ENCODE measurements at regions not wholly inside any gene's neighbourhood (a gene's known extent, or its start where the extent isn't known, plus 50 kb on each side); places are given as distances from the start of the nearest gene placed in this dataset.

GRCh38 chr2:790634-791245 is 113.5 kb upstream of the TMEM18 start:
- 43% methylated on average over 7 of the region's 7 CpGs for WGBS (ENCODE audit: low lambda C conversion rate)
- H3K79me2 ChIP-seq (ENCODE audit: insufficient read depth) = no peaks in the 10 kb centered on the region
- H3K9ac ChIP-seq = no peak overlapping the region
- H3K9me3 ChIP-seq = no peaks in the 10 kb centered on the region
- POLR2A ChIA-PET = no interaction called here
- TF ChIP-seq GABPA (IDR thresholded peaks at IDR 0.05; ENCODE audit: low read depth) (no peak), GATA2 (CRISPR knock-in tag; IDR thresholded peaks at IDR 0.05) (no peak), REST (IDR thresholded peaks at IDR 0.05; ENCODE audit: low read depth, low read length) (no peak), RCOR1 (IDR thresholded peaks at IDR 0.05; ENCODE audit: low read length) (no peak), USF1 (IDR thresholded peaks at IDR 0.05; ENCODE audit: borderline replicate concordance, low read depth) (no peak), TEAD4 (IDR thresholded peaks at IDR 0.05; ENCODE audit: borderline replicate concordance, insufficient read depth) (no peak), SMC3 (IDR thresholded peaks at IDR 0.05; ENCODE audit: low read depth, low read length) (no peak), MAX (IDR thresholded peaks at IDR 0.05; ENCODE audit: low read depth) (no peak), RAD21 (IDR thresholded peaks at IDR 0.05; ENCODE audit: low read length) (no peak), USF2 (IDR thresholded peaks at IDR 0.05; ENCODE audit: borderline replicate concordance, low read depth, low read length) (no peak), EZH2phosphoT487 (IDR thresholded peaks at IDR 0.05; ENCODE audit: borderline replicate concordance, low read depth) (no peak)
- peaks cover 0 to 5% of the 10 kb centered on the region in 2 experiments; a peak in 1 of 4 replicates for H3K4me1 ChIP-seq (ENCODE audit: control insufficient read depth in 1 of 2, insufficient read depth in 2 of 2, low read depth in 1 of 2, low read length in 1 of 2)
- no peak overlapping the region for H2AFZ ChIP-seq (ENCODE audit: low read depth)
- no peaks in the 10 kb centered on the region for H3F3A ChIP-seq (replicated peaks; ENCODE audit: insufficient read depth)
- H3K27me3 ChIP-seq (ENCODE audit: insufficient read depth) = no peaks in the 10 kb centered on the region
- H4K20me1 ChIP-seq (ENCODE audit: insufficient read depth) = no peaks in the 10 kb centered on the region
- no peak overlapping the region for H3K4me2 ChIP-seq
- H3K36me3 ChIP-seq (replicated peaks in 1 of 2; ENCODE audit: control insufficient read depth in 1 of 2, insufficient read depth in 2 of 2, low read length in 1 of 2) = no peaks in the 10 kb centered on the region
- H3K4me3 ChIP-seq (ENCODE audit: low read depth in 2 of 2, low read length in 1 of 2) = no peak overlapping the region
- H3K9me2 ChIP-seq = no peaks in the 10 kb centered on the region
- no peak overlapping the region for H3K27ac ChIP-seq (ENCODE audit: low read depth in 2 of 2, low read length in 1 of 2)
- no peak for DNase-seq
- CTCF ChIA-PET = interaction anchor here (1.6 kb wide), 1 partner anchor 8 kb away, joined by 3 read pairs; no protein-coding TSS in a partner anchor
